Kidney tubule cell (primary cell): ENCODE measurements at regions not wholly inside any gene's neighbourhood (a gene's known extent, or its start where the extent isn't known, plus 50 kb on each side); places are given as distances from the start of the nearest gene placed in this dataset.
"Not testable (repeated sequence)": the region's sequence is repeated elsewhere in the genome, so short reads cannot be mapped to it uniquely, and the experiment has no call there.

Source experiments
- DNase-seq: peaks from one replicate; pipeline ENCODE4 v3.0.0-alpha.2; 2018; ENCODE audit warnings: low spot score

DNA sequence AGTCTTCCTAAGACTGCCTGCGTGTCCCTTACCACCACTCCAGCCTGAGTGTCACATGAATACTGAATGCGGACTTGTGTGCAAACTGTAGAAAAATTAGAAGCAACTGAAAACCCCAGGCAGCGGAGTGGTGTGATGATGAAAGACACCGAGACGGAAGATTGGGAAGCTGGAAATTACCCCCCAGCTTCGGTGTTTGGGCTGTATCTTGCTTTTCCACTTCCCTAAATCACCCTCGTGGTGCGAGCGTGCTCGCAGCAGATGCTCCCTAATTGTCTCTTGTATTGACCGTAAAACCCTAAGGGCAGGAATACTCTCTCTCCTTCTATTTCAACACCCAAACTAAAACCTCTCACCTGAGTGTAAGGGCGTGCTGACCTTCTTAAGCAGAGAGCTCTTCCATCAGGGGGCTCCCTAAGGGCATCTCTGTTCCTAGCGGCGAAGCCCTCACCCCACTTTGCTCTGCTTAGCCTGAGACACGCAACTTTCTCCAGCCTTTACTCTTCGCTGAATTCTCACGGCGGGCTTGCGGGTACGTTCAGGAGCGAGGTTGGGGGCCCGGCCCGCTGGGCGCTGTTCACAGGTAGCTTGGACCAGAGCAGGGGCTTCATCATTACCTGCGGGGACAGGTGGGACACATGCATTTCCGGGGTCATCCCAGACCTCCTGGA, 62.4 kb downstream of the CRYBB2 start:
- DNase-seq, result no peak

DNA sequence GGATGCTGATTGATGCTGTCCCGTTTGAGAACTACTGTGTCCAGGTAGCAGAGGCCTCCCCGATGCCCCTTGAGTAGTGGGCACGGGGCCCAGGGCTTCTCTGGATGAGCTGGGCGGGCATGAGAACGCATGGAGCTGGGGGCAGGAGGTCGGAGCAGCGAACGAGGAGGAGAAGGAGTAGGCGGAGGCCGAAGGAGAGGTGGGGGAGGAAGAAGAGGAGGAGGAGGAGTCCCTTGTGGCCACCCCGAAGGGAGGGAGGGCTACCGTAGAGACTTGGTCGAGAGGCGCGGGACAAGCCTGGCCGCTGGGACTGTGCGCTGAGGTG, 62.9 kb downstream of the CRYBB2 start:
- DNase-seq, result no peak

DNA sequence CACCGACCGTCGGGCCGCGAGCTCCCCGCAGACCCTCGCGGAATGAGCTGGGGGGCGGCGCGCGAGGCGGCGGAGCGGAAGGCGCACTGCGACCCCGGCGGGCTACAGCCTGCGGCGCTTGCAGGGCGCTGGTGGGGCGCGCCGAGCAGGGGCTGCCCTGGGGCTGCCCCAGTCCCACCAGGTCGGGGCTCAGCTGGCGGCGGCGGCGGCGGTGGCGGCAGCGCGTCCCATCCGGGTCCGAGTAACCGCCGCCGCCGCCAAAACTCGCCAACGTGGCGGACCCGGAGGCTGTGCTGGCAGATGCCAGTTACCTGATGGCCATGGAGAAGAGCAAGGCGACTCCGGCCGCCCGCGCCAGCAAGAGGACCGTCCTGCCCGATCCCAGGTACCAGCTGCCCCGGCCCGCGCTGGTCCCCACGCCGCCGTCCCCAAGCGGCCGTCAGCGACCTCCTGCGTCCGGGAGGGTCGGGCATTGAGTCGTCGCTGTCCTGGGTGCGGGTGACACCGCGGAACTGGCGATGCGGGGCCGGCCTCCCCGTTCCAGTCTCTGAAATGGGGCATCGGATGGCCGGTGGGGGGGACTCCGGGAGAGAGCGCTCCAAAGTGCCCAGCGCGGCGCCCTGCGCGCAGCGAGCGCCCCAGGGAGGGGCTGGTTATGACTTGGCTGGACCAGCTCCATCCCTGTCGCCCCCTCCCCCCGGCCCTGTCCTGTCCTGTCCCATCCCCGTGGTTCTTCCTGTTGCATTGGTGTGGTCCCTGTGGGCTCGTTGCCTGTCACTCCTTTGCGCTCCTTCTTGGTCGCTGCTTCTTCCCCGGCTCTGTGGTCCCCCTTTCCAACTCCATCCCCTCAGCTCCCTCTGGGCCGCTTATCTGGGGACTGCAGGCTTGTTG, 63.5 kb downstream of the CRYBB2 start:
- no peak for DNase-seq

DNA sequence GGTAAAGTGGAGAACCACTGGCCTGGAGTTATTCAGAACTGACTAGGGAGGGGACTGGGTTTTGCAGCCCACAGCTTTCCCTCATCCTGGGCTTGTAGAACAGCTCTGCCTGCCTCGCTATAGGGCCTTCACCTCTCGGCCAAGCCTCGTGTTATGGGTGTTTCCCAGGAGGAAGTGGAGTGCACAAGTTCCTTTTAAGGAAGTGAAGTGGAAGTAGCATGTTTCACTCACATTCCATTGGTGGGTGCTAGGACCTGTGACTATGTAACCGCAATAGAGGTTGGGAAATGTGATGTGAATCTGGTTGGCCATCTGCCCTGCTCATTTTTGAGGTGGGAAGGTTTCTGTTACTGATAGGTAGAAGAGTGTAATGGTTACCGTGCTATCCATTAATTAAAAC, 69.0 kb downstream of the CRYBB2 start:
- DNase-seq, result not testable (repeated sequence)

DNA sequence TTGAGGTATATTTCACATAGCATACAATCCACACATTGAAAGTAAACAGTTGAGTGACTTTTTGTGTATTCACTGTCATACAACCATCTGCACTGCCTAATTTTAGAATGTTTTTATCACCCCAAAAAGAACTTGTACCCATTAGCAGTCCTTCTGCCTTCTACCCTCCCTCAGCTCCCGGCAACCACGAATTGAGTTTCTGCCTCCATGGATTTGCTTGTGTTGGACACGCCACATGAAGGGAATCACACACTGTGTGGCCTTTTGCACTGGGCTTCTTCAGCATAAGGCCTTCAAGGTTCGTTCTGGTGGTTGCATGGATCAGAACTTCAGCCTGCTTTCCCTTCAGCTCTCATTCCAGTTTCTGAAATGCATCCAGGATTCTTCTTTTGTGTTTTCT, 82.5 kb downstream of the CRYBB2 start:
- not testable (repeated sequence) for DNase-seq

DNA sequence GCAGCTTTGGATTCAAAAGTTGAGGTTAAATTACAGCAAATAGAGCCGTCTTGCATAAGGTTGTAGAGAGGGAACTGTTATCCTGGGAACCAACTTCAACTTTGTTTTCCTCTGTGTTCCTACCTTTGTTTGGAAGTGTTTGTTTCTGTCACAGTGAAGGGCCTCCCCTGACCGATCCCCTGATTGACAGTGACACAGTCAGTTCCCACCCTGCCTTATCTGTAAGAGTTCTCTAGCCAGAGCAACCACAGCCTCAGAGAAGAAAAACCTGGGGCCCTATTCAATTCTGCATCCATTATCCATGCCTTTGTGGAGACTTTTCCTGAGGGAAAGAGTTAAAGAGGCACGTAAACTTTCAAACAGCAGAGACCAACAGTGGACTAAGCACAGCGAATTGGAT, 90.1 kb downstream of the CRYBB2 start:
- not testable (repeated sequence) for DNase-seq

DNA sequence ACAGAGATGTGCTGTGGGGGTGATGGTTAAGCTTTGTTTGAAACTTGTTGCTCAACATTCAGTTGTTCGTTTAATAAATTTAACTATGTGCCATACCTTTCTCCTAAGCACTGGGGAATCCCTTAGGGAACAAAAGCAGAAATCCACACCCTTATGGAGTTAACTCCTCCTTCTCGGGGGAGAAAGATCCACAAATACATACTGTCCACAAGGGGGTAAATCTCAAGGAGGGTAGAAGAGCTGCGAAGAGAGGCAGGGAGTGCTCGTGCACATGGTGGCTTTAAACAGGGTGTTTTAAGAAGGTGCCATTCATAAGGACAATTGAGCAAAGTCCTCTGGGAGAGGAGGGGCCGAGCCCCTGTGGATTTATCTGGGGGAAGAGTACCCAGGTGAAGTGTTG, 92.5 kb downstream of the CRYBB2 start:
- DNase-seq, result not testable (repeated sequence)

DNA sequence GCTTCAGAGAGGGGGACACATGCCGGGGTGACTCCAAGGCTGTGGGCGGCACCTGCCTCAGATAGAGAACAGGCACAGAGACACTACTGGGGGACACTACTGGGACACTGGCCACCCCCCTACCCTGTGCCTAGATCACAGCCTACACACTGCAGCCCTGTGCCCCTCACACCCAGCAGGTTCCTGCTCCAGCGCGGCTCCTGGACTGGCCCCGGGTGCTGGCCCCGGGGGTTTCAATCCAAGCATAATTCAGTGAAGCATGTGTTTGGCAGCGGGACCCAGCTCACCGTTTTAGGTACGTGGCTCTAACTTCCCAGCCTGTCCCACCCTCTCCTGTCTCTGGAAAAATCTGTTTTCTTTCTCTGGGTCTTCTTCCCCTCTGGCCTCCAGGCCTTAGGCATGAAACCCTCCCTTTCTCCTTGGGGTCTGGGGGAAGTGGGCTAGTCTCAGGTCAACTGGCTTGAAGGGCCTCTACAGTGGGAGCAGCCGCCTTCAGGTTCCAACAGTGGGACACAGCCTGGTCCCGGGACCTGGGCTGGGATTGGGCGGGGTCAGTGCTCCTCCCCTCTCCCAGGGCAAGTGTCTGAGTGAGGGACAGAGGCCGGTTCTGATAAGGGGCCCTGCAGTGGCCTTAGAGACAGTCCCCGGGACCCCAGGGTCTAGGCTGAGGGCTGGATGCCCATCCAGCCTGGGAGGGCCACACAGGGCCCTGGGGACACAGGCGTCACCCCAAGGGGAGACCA, 98.8 kb downstream of the CRYBB2 start:
- no peak for DNase-seq

DNA sequence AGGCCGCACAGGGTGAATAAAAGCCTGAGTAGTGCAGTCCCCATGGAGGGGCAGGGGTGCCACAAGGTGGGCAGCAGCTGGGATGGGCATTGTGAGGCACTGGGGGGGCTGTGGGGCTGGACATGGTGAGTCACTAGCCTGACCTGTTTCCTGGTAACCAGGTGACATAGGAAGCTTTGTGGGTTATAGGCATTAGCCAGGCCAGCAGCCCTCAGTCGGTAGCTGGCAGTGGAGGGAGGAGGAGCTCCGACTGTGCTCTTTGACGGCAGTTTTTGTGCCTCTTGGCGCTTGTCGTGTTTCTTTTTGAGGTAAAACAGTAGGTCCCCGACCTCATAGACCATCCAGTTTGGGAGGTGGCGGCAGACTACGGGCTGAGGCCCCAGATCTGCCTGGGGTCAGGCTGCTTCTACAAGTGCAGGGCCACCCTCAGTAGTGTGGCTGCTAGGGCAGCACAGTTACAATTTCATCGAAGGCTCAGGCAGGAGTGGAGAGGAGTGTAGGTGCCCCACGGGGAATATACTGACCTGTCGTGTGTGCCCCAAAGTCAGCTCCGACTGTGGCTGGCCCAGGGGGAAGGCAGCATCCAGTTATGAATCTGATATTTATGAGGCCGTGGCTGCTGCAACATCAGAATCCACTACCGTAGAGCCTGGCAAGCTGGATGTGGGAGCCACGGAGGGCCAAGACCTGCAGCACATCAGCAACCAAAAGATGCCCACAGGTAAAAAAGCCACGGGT, 107.7 kb downstream of the CRYBB2 start:
- no peak for DNase-seq

DNA sequence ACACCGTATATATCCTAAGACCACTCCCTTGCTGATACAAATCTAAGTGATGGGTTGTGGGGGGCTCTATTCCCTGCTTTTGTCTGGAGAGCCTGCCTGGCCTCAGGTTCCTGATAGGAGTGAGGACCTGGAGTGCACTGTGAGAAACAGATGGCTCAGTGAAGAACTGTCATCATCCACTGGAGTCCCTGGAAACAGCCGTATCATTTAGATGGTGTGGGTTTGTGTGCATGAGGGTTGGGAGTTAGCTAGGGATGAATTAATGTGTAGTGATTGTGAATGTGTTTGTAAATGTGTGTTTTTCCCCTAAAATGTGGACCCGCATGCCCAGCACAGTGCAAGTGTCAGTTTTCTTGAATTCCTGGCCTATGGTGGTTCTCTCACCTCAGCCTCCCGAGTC, 111.6 kb downstream of the CRYBB2 start:
- no peak for DNase-seq

DNA sequence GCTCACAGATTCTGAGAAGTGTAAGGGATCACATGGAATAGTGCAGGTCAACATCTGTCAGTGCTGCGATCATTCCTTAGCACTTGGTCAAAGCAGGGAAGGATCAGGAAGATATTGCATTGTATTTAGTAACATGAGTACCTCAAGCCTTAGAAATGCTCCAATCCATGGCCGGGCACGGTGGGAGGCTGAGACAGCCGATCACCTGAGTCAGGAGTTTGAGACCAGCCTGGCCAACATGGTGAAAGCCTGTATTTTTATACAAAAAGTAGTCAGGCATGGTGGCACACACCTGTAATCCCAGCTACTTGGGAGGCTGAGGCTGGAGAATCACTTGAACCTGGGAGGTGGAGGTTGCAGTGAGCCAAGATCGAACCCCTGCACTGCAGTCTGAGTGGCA, 112.5 kb downstream of the CRYBB2 start:
- DNase-seq, result not testable (repeated sequence)

DNA sequence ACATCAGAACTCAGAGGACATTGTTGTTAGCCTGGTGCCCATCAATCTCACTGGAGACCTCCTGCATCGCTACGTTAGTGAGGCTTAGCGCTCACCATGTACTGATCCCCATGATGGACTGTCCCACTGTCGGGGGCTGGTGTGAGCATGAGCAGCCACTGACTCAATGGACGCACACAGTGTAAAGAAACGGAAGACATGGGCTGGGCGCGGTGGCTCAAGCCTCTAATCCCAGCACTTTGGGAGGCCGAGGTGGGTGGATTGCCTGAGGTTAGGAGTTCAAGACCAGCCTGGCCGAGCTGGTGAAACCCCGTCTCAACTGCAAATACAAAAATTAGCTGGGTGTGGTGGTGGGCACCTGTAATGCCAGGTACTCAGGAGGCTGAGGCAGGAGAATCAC, 112.9 kb downstream of the CRYBB2 start:
- no peak for DNase-seq

DNA sequence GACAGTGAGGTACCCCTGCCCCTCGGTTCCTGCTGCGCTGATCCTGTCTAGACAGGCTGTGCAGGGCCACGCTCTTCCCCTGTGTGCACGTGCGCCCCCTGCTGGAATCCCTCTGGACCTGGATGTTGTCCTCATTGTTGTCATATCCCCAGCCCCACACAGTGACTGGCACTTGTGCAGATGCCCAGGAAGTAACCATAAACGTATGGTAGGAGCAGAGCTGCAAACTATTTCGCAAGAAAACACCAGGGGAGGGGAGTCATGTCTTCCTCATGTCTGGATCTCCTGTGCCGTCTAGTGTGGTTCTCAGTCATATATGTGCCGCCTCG, 114.7 kb downstream of the CRYBB2 start:
- DNase-seq, result peak; percentile 41

DNA sequence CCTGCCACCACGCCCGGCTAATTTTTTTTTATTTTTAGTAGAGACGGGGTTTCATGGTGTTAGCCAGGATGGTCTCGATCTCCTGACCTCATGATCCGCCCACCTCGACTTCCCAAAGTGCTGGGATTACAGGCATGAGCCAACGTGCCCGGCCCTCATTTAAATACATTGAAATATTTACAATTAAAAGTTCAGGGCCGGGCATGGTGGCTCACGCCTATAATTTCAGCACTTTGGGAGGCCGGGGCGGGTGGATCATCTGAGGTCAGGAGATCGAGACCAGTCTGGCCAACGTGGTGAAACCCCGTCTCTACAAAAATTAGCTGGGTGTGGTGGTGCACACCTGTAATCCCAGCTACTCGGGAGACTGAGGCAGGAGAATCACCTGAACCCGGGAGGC, 115.2 kb downstream of the CRYBB2 start:
- not testable (repeated sequence) for DNase-seq

DNA sequence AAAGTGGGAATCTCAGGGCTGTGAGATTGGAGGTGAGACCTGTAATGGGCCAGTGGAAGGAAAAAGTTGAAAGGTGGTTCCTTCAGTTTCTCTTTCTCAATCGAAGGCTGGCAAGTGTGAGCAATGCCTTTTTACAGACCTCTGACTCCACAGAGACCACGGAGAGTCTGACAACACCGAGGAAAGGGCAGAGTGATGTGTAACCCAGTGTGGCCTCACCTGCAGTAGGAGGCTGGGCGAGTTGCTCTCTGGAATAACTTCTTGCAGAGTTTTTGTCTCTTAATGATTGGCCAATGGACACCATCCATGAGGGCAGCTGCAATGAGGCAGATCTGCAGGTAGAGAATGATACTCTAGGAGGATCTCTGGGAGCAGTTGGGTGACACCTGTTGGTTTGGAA, 115.8 kb downstream of the CRYBB2 start:
- not testable (repeated sequence) for DNase-seq

DNA sequence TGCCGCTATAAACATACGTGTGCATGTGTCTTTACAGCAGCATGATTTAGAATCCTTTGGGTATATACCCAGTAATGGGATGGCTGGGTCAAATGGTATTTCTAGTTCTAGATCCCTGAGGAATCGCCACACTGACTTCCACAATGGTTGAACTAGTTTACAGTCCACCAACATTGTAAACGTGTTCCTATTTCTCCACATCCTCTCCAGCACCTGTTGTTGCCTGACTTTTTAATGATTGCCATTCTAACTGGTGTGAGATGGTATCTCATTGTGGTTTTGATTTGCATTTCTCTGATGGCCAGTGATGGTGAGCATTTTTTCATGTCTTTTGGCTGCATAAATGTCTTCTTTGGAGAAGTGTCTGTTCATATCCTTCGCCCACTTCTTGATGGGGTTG, 121.1 kb downstream of the CRYBB2 start:
- not testable (repeated sequence) for DNase-seq

DNA sequence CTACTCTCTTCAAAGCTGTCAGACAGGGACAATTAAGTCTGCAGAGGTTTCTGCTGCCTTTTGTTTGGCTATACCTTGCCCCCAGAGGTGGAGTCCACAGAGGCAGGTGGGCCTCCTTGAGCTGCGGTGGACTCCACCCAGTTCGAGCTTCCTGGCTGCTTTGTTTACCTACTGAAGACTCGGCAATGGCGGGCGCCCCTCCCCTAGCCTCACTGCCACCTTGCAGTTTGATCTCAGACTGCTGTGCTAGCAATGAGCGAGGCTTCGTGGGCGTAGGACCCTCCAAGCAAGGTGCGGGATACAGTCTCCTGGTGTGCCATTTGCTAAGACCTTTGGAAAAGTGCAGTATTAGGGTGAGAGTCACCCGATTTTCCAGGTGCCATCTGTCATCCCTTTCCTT, 124.9 kb downstream of the CRYBB2 start:
- not testable (repeated sequence) for DNase-seq

DNA sequence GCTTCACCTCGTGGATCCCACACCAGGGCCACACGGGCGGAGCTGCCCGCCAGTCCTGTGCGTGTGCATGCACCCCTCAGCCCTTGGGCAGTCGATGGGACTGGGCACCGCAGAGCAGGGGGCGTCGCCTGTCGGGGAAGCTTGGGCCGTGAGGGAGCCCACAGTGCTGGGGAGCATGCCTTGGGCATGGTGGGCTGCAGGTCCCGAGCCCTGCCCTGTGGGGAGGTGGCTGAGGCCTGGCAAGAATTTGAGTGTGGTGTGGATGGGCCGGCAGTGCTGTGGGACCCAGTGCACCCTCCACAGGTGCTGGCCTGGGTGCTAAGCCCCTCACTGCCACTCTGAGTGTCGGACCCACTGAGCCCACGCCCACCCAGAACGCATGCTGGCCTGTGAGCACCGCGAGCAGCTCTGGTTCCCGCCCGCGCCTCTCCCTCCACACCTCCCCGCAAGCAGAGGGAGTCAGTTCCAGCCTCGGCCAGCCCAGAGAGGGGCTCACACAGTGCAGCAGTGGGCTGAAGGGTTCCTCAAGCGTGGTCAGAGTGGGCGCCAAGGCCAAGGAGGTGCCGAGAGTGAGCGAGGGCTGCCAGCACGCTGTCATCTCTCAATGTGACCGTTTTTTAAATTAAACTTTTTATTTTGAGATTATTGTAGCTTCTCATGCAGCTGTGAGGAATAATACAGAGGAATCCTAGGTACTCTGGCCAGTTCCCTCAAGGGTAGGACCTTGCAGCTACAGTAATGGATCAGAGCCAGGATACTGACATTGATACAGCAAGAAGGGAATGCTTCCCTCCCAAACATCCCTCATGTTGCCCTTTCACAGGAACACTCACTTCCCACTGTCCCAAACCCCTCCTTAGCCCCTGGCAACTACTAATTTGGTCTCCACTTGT, 127.7 kb downstream of the CRYBB2 start:
- no peak for DNase-seq

DNA sequence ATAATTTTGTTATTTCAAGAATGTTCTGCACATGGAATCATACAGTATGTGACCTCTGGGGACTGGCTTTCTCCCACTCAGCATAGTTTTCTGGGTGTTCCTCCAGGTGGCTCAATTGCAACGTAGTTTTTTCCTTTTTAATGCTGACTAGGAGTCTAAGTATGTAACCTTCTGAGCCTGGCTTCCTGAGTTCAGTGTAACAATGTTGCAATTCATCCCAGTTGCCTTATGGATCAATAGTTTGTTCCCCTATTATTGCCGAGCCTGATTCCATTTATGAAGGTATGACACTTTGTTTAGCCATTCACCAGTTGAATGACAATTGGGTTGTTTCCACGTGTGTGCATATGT, 128.3 kb downstream of the CRYBB2 start:
- no peak for DNase-seq

DNA sequence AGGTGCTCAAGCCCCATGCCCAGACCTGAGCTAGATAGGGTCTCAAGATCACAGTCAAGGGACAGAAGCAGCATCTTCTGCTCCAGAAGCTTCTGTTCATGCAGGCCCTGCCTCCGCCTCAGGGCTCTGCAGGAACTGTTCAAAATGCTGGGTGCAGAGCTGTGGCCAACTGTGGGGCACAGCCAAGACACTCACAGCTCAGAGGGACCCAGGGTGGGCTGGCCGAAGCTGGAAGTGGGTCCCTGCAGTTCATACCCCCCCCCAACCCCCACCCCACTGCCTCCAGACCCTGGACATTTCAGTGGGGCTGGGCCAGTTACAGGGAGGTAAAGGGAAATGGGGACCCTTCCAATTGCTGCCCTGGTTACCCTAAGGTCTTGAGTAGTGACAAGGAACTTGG, 129.0 kb downstream of the CRYBB2 start:
- DNase-seq, result no peak

DNA sequence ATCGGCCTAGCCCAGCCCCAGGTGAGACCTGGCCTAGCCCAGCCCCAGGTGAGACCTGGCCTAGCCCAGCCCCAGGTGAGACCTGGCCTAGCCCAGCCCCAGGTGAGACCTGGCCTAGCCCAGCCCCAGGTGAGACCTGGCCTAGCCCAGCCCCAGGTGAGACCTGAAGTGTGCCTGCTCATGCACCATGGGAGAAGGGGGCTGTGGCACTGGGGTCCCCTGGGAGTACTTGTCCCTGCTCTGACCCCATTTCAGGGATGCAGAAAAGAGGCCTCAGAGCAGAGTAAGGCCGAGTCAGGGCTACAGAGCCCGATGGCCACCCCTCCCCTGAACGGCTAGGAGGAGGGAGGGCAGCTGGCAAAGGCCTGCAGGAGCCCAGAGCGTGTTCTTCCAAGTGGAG, 129.6 kb downstream of the CRYBB2 start:
- not testable (repeated sequence) for DNase-seq
